ENCODE measurements at regions not wholly inside any gene's neighbourhood (a gene's known extent, or its start where the extent isn't known, plus 50 kb on each side); places are given as distances from the start of the nearest gene placed in this dataset.
A peak's percentile ranks its signal among the peaks of the same experiment; 100 is the strongest.

DNA sequence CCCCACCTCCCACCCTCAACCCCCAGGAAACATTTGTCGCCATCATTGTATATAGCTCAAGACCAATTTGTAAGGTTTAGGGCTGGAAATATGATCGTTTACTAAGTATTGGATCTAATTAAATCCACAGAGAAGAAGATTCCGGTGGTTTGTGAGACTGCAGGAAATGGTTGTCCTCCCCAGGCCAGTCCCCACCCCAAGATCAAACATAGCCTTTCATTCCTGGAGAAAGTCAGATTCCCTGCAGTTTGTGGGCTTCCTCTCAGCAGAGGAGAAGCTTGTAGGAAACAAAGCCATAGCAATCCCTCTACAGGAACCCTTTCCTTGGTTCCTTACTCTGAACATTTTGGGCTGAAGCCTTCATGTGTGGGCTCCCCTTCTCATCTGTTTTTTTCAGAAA, 79.2 kb upstream of the TBCA start:
- H3K4me1 ChIP-seq, result peaks cover 21% of the 10 kb centered on the region
- no peak overlapping the region for H3K27ac ChIP-seq
- no peaks in the 10 kb centered on the region for H3K9me3 ChIP-seq
- DNase-seq (ENCODE audit: low spot score in 2 of 2), result no peak
- no peak overlapping the region for H3K4me3 ChIP-seq
- H3K36me3 ChIP-seq, result no peaks in the 10 kb centered on the region
- TF ChIP-seq POLR2AphosphoS5 (IDR thresholded peaks at IDR 0.05), result no peak
- TF ChIP-seq POLR2A (IDR thresholded peaks at IDR 0.05), result no peak
- TF ChIP-seq, protein P1, sequence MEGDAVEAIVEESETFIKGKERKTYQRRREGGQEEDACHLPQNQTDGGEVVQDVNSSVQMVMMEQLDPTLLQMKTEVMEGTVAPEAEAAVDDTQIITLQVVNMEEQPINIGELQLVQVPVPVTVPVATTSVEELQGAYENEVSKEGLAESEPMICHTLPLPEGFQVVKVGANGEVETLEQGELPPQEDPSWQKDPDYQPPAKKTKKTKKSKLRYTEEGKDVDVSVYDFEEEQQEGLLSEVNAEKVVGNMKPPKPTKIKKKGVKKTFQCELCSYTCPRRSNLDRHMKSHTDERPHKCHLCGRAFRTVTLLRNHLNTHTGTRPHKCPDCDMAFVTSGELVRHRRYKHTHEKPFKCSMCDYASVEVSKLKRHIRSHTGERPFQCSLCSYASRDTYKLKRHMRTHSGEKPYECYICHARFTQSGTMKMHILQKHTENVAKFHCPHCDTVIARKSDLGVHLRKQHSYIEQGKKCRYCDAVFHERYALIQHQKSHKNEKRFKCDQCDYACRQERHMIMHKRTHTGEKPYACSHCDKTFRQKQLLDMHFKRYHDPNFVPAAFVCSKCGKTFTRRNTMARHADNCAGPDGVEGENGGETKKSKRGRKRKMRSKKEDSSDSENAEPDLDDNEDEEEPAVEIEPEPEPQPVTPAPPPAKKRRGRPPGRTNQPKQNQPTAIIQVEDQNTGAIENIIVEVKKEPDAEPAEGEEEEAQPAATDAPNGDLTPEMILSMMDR (IDR thresholded peaks at IDR 0.05), result no peak
- no peak for TF ChIP-seq EP300 (IDR thresholded peaks at IDR 0.05)
- peaks cover 15% of the 10 kb centered on the region for H3K27me3 ChIP-seq
- 82% methylated on average over 3 of the region's 3 CpGs for WGBS

- WGBS, result 37% methylated on average over 2 of the region's 2 CpGs
- no peak for TF ChIP-seq EP300 (IDR thresholded peaks at IDR 0.05)
- TF ChIP-seq POLR2AphosphoS5 (IDR thresholded peaks at IDR 0.05), result no peak
- TF ChIP-seq, protein P1 (IDR thresholded peaks at IDR 0.05), result no peak
- TF ChIP-seq POLR2A (IDR thresholded peaks at IDR 0.05), result no peak
- Histone ChIP-seq H3K27me3 (peaks cover 15% of the 10 kb centered on the region), H3K9me3 (no peaks in the 10 kb centered on the region), H3K36me3 (no peaks in the 10 kb centered on the region), H3K27ac (no peak overlapping the region), H3K4me1 (peaks cover 21% of the 10 kb centered on the region), H3K4me3 (no peak overlapping the region)
- DNase-seq (ENCODE audit: low spot score in 2 of 2), result no peak
Observed at GRCh38 chr5:77853353-77853907, 77.3 kb upstream of the TBCA start.

GRCh38 chr5:77852514-77853352, 76.6 kb upstream of the TBCA start:
- no peak for DNase-seq (ENCODE audit: low spot score in 2 of 2)
- no peak overlapping the region for H3K27ac ChIP-seq
- TF ChIP-seq, protein P1 (IDR thresholded peaks at IDR 0.05), result no peak
- TF ChIP-seq EP300 (IDR thresholded peaks at IDR 0.05) (no peak), POLR2A (IDR thresholded peaks at IDR 0.05) (no peak), POLR2AphosphoS5 (IDR thresholded peaks at IDR 0.05) (no peak)

DNA sequence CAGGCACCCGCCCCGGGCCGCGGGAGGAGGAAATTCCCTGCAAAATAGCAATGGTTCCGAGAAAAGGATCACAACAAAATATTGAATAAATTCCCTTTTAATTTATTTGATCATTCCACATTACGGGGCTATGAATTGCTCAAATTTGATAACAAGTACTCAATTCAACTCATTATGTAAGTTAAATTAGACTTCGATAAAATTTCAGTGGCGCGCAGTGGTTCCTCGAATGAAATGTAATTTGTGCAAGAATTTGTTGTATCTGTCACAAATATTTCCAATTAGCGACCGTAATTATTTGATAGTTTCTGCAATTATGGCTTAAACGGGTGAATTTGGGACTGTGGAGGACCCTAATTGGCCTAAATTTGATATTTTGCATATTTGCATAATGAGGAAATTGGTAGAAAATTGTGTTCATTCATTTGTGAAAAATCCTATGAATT, 76.0 kb upstream of the TBCA start:
- Histone ChIP-seq H3K27ac (no peak overlapping the region), H3K9me3 (no peaks in the 10 kb centered on the region), H3K4me3 (peak overlapping the region; percentile 57), H3K4me1 (peaks cover 21% of the 10 kb centered on the region), H3K27me3 (peaks cover 21% of the 10 kb centered on the region), H3K36me3 (no peaks in the 10 kb centered on the region)
- WGBS, result 7% methylated on average over 9 of the region's 13 CpGs
- DNase-seq (ENCODE audit: low spot score in 2 of 2), result no peak
- no peak for TF ChIP-seq POLR2A (IDR thresholded peaks at IDR 0.05)
- TF ChIP-seq EP300 (IDR thresholded peaks at IDR 0.05), result no peak
- no peak for TF ChIP-seq POLR2AphosphoS5 (IDR thresholded peaks at IDR 0.05)
- TF ChIP-seq, protein P1 (IDR thresholded peaks at IDR 0.05), result no peak

More at GRCh38 chr5:77852514-77853352, 76.6 kb upstream of the TBCA start:
- WGBS, result 6% methylated on average over 28 of the region's 28 CpGs
- H3K4me1 ChIP-seq, result peaks cover 21% of the 10 kb centered on the region
- H3K27me3 ChIP-seq, result peaks cover 15% of the 10 kb centered on the region
- no peaks in the 10 kb centered on the region for H3K9me3 ChIP-seq
- no peaks in the 10 kb centered on the region for H3K36me3 ChIP-seq
- peak overlapping the region; percentile 57 for H3K4me3 ChIP-seq

Measured in suprapubic skin (tissue), 4 donors.